Kidney epithelial cell (primary cell): ENCODE measurements at regions not wholly inside any gene's neighbourhood (a gene's known extent, or its start where the extent isn't known, plus 50 kb on each side); places are given as distances from the start of the nearest gene placed in this dataset.

Experiments used
- DNase-seq: peaks from one replicate; pipeline ENCODE4 v3.0.0-alpha.2; 2010; ENCODE audit warnings: low read depth
- H3K27me3 ChIP-seq: 2 replicates; pipeline ENCODE4 v1.6.0; 2011; ENCODE audit warnings: low read length; ENCODE audit not compliant: control insufficient read depth, insufficient read depth
- H3K36me3 ChIP-seq: 2 replicates; pipeline ENCODE4 v1.5.1; 2011; ENCODE audit warnings: low read length; ENCODE audit not compliant: control insufficient read depth, insufficient read depth
- H3K4me3 ChIP-seq: 2 replicates; pipeline ENCODE4 v1.5.1; 2011; ENCODE audit warnings: low read depth, mild to moderate bottlenecking, control low read depth, low read length
- CTCF ChIP-seq: IDR thresholded peaks from 2 replicates; pipeline ENCODE4 v1.5.1; 2011; ENCODE audit warnings: mild to moderate bottlenecking, moderate library complexity, low read length, control low read depth, inconsistent platforms; ENCODE audit not compliant: insufficient read depth, poor library complexity, severe bottlenecking

- Histone ChIP-seq H3K36me3 (no peaks in the 10 kb centered on the region), H3K4me3 (no peak overlapping the region), H3K27me3 (no peaks in the 10 kb centered on the region)
- no peak for TF ChIP-seq CTCF
- no peak for DNase-seq
Observed at GRCh38 chr19:32265995-32266394, 79.4 kb upstream of the ZNF507 start.

GRCh38 chr19:32266460-32266859 is 79.0 kb upstream of the ZNF507 start:
- DNase-seq, result no peak
- Histone ChIP-seq H3K27me3 (no peaks in the 10 kb centered on the region), H3K36me3 (no peaks in the 10 kb centered on the region), H3K4me3 (no peak overlapping the region)
- TF ChIP-seq CTCF, result no peak

- no peak overlapping the region for H3K4me3 ChIP-seq
- TF ChIP-seq CTCF, result no peak
- DNase-seq, result no peak
- no peaks in the 10 kb centered on the region for H3K27me3 ChIP-seq
- H3K36me3 ChIP-seq, result no peaks in the 10 kb centered on the region
Observed at GRCh38 chr19:32268381-32268780, 77.0 kb upstream of the ZNF507 start.

- DNase-seq, result no peak
- TF ChIP-seq CTCF, result no peak
- Histone ChIP-seq H3K27me3 (no peaks in the 10 kb centered on the region), H3K4me3 (no peak overlapping the region), H3K36me3 (no peaks in the 10 kb centered on the region)
Observed at GRCh38 chr19:32269831-32270230, 75.6 kb upstream of the ZNF507 start.

GRCh38 chr19:32273483-32273882 is 71.9 kb upstream of the ZNF507 start:
- TF ChIP-seq CTCF, result no peak
- H3K4me3 ChIP-seq, result no peak overlapping the region

GRCh38 chr19:32287086-32287485 is 58.3 kb upstream of the ZNF507 start:
- H3K4me3 ChIP-seq, result no peak overlapping the region
- H3K36me3 ChIP-seq, result no peaks in the 10 kb centered on the region
- no peak for TF ChIP-seq CTCF
- no peak for DNase-seq
- peaks cover 5% of the 10 kb centered on the region for H3K27me3 ChIP-seq

More at GRCh38 chr19:32273483-32273882, 71.9 kb upstream of the ZNF507 start:
- Histone ChIP-seq H3K27me3 (no peaks in the 10 kb centered on the region), H3K36me3 (no peaks in the 10 kb centered on the region)
- DNase-seq, result no peak
